HCT116 (cell line): ENCODE measurements at regions not wholly inside any gene's neighbourhood (a gene's known extent, or its start where the extent isn't known, plus 50 kb on each side); places are given as distances from the start of the nearest gene placed in this dataset.

ENCODE experiments used
- ATAC-seq: fragments of 200-7000 bp; cut with Tn5 transposase; 2 replicates; pipeline ENCODE4 v1.9.1; 2020; ENCODE audit warnings: mild to moderate bottlenecking, moderate library complexity
- BruUV-seq: library from RNA; stranded (reverse); fragments of 400-500 nt; replicated peaks from 2 replicates; lab custom pipeline; 2021; lab: Mats Ljungman, UMichigan
- CTCF ChIA-PET: fragments of 300-600 bp; sonication (Branson Sonifier 250); formaldehyde crosslinking; loops from one replicate; lab custom pipeline; 2021; ENCODE audit warnings: antibody characterized with exemption; lab: Charles Lee
- POLR2A ChIA-PET: fragments of 300-600, 350-600 bp; sonication (Branson Sonifier 250); formaldehyde crosslinking; loops from one replicate; lab custom pipeline; 2021; ENCODE audit warnings: antibody characterized with exemption; lab: Charles Lee
- RAD21 ChIA-PET, 2 experiments: fragments of 300-600 bp; sonication (Branson Sonifier 250); formaldehyde crosslinking; loops; one replicate each; lab custom pipeline; 2023; ENCODE audit warnings: low total read pairs in 2 of 2; ENCODE audit not compliant: uncharacterized antibody in 2 of 2, unreplicated experiment in 2 of 2, low non-redundant PET in 1 of 2; lab: Charles Lee
- DNase-seq: peaks from one replicate; pipeline ENCODE4 v3.0.0-alpha.2; 2010; ENCODE audit warnings: low read depth, low spot score
- H2AFZ ChIP-seq: fragments of 200-600 bp; shearing (Covaris generic), sonication (generic); 2 replicates; pipeline ENCODE4 v1.6.1; 2017; ENCODE audit warnings: low read depth, mixed run types, mixed read lengths, antibody characterized with exemption, low read length; ENCODE audit not compliant: poor library complexity, severe bottlenecking
- H3K27ac ChIP-seq: 2 replicates; pipeline ENCODE4 v1.5.1; 2012; ENCODE audit warnings: low read depth, low read length
- H3K27me3 ChIP-seq: fragments of 200-600 bp; sonication (generic); 2 replicates; pipeline ENCODE4 v1.6.1; 2016; ENCODE audit warnings: mixed run types, low read length, mixed read lengths; ENCODE audit not compliant: insufficient read depth
- H3K36me3 ChIP-seq, 2 experiments: fragments of 200-500 bp in 1 of 2; fragments of 200-600 bp in 1 of 2; sonication (Bioruptor generic) in 1 of 2; sonication (generic) in 1 of 2; 2 replicates each; pipeline versions ENCODE4 v1.5.1 to v1.6.1; 2014 to 2016; ENCODE audit warnings: low read length in 2 of 2, inconsistent platforms in 1 of 2, mixed read lengths in 1 of 2, mixed run types in 1 of 2; ENCODE audit not compliant: insufficient read depth in 2 of 2, control insufficient read depth in 1 of 2
- H3K4me1 ChIP-seq, 2 experiments: fragments of 200-600 bp in 1 of 2; sonication (generic) in 1 of 2; 2 replicates each; pipeline versions ENCODE4 v1.5.1 to v1.6.1; 2012 to 2017; ENCODE audit warnings: low read length in 2 of 2, inconsistent platforms in 1 of 2, mild to moderate bottlenecking in 1 of 2, mixed read lengths in 1 of 2, mixed run types in 1 of 2, moderate library complexity in 1 of 2; ENCODE audit not compliant: insufficient read depth in 2 of 2, control insufficient read depth in 1 of 2
- H3K4me2 ChIP-seq: fragments of 200-600 bp; sonication (generic); 2 replicates; pipeline ENCODE4 v1.6.1; 2017; ENCODE audit warnings: mixed run types, low read length, mixed read lengths
- H3K4me3 ChIP-seq, 2 experiments: fragments of 200-600 bp in 1 of 2; sonication (generic) in 1 of 2; replicated peaks in 1 of 2; 2 replicates each; pipeline ENCODE4 v1.5.1; 2011 to 2016; ENCODE audit warnings: low read length in 2 of 2, control low read depth in 1 of 2, low read depth in 1 of 2, mild to moderate bottlenecking in 1 of 2, mixed read lengths in 1 of 2, mixed run types in 1 of 2
- H3K79me2 ChIP-seq: fragments of 200-600 bp; sonication (generic); 2 replicates; pipeline ENCODE4 v1.6.1; 2017; ENCODE audit warnings: mild to moderate bottlenecking, mixed run types, low read length, moderate library complexity, mixed read lengths; ENCODE audit not compliant: insufficient read depth
- H3K9ac ChIP-seq: fragments of 200-600 bp; sonication (generic); 2 replicates; pipeline ENCODE4 v1.6.1; 2016; ENCODE audit warnings: low read length, mixed read lengths
- H3K9me2 ChIP-seq: fragments of 200-600 bp; sonication (generic), shearing (Covaris generic); 2 replicates; pipeline ENCODE4 v1.6.1; 2017; ENCODE audit warnings: mixed run types, mild to moderate bottlenecking, moderate library complexity; ENCODE audit not compliant: insufficient read depth
- H3K9me3 ChIP-seq, 2 experiments: fragments of 200-500 bp in 1 of 2; fragments of 200-600 bp in 1 of 2; sonication (Bioruptor generic) in 1 of 2; sonication (generic) in 1 of 2; 2 replicates each; pipeline ENCODE4 v1.6.1; 2014 to 2017; ENCODE audit warnings: low read length in 2 of 2, mixed read lengths in 2 of 2, inconsistent platforms in 1 of 2, low read depth in 1 of 2, mild to moderate bottlenecking in 1 of 2, mixed run types in 1 of 2, moderate library complexity in 1 of 2; ENCODE audit not compliant: control insufficient read depth in 1 of 2, insufficient read depth in 1 of 2
- H4K20me1 ChIP-seq: fragments of 200-600 bp; sonication (generic), shearing (Covaris generic); 2 replicates; pipeline ENCODE4 v1.6.1; 2017; ENCODE audit warnings: mixed run types, mild to moderate bottlenecking, moderate library complexity; ENCODE audit not compliant: insufficient read depth
- CBX3 ChIP-seq: IDR thresholded peaks from 2 replicates; pipeline ENCODE4 v1.6.1; 2012; ENCODE audit warnings: low read depth
- CEBPB ChIP-seq: IDR thresholded peaks from 2 replicates; pipeline ENCODE4 v1.6.1; 2012; ENCODE audit warnings: low read depth
- EGR1 ChIP-seq: IDR thresholded peaks from 2 replicates; pipeline ENCODE4 v1.6.1; 2012; ENCODE audit warnings: low read depth
- ELF1 ChIP-seq: IDR thresholded peaks from 2 replicates; pipeline ENCODE4 v1.6.1; 2012; ENCODE audit warnings: low read depth, borderline replicate concordance
- EZH2 ChIP-seq: fragments of 200-600 bp; sonication (generic); IDR thresholded peaks from 2 replicates; pipeline ENCODE4 v1.6.1; 2017; ENCODE audit warnings: antibody characterized with exemption, mixed run types
- EZH2phosphoT487 ChIP-seq: fragments of 200-600 bp; IDR thresholded peaks from 2 replicates; pipeline ENCODE4 v1.6.1; 2018; ENCODE audit warnings: antibody characterized with exemption, borderline replicate concordance
- POLR2AphosphoS5 ChIP-seq: IDR thresholded peaks from 2 replicates; pipeline ENCODE4 v1.6.1; 2011; ENCODE audit warnings: mild to moderate bottlenecking, low read depth, low read length, moderate library complexity
- SRF ChIP-seq: IDR thresholded peaks from 2 replicates; pipeline ENCODE4 v1.6.1; 2012; ENCODE audit warnings: low read depth
- YY1 ChIP-seq: IDR thresholded peaks from 2 replicates; pipeline ENCODE4 v1.6.1; 2011; ENCODE audit warnings: low read length, low read depth, moderate library complexity, mild to moderate bottlenecking; ENCODE audit not compliant: insufficient replicate concordance; ENCODE audit errors: extremely low read depth
- ZBTB33 ChIP-seq: IDR thresholded peaks from 2 replicates; pipeline ENCODE4 v1.6.1; 2011; ENCODE audit warnings: mild to moderate bottlenecking, low read length, moderate library complexity; ENCODE audit not compliant: insufficient replicate concordance; ENCODE audit errors: extremely low read depth
- ZNF274 ChIP-seq: fragments of 200-500 bp; sonication (Bioruptor generic); IDR thresholded peaks from 2 replicates; pipeline ENCODE4 v1.6.1; 2014; ENCODE audit warnings: mild to moderate bottlenecking, low read depth, low read length, inconsistent platforms
- intact Hi-C: fragments of 100-400 bp; cut with micrococcal nuclease; formaldehyde crosslinking; loops from 2 replicates; pipeline ENCODE4 v1.10.0; 2022

- ATAC-seq (no peak), DNase-seq (no peak)
- POLR2A ChIA-PET: no interaction called here
- H3K4me2 ChIP-seq: no peak overlapping the region
- intact Hi-C loops: no loop called here
- H3K9me3 ChIP-seq: no peaks in the 10 kb centered on the region
- RAD21 ChIA-PET: no interaction called here
- CTCF ChIA-PET: no interaction called here
- H3K27ac ChIP-seq: no peak overlapping the region
- TF ChIP-seq EGR1: no peak
- no peak for TF ChIP-seq CEBPB
- TF ChIP-seq ZBTB33: no peak
- no peak for TF ChIP-seq YY1
- TF ChIP-seq SRF: no peak
- TF ChIP-seq POLR2AphosphoS5: no peak
- TF ChIP-seq EZH2: no peak
- TF ChIP-seq CBX3: no peak
- TF ChIP-seq ELF1: no peak
- no peak for TF ChIP-seq ZNF274
- no peak for TF ChIP-seq EZH2phosphoT487
- H3K27me3 ChIP-seq: no peaks in the 10 kb centered on the region
- no peak overlapping the region for H2AFZ ChIP-seq
- H3K9me2 ChIP-seq: no peaks in the 10 kb centered on the region
- no TSS peak for BruUV-seq
- H3K9ac ChIP-seq: no peak overlapping the region
- no peaks in the 10 kb centered on the region for H3K36me3 ChIP-seq
- no peaks in the 10 kb centered on the region for H4K20me1 ChIP-seq
- no peak overlapping the region for H3K4me3 ChIP-seq
- H3K79me2 ChIP-seq: no peaks in the 10 kb centered on the region
- H3K4me1 ChIP-seq: no peaks in the 10 kb centered on the region
These were observed 80.8 kb downstream of the CAPZA3 start for GRCh38 chr12:18818579-18819268.
